K562 (cell line): ENCODE measurements at regions not wholly inside any gene's neighbourhood (a gene's known extent, or its start where the extent isn't known, plus 50 kb on each side); places are given as distances from the start of the nearest gene placed in this dataset.

Experiments used
- ARHGAP35 ChIP-seq: fragments of 450-650 bp; IDR thresholded peaks from 2 replicates; pipeline ENCODE4 v1.6.1; 2018; ENCODE audit not compliant: partially characterized antibody
- CREM ChIP-seq: IDR thresholded peaks from 2 replicates; pipeline ENCODE4 v1.6.1; 2014; ENCODE audit warnings: antibody characterized with exemption, low read depth
- EGR1 ChIP-seq: fragments of 450-650 bp; conservative IDR thresholded peaks from 2 replicates; pipeline ENCODE4 v1.6.1; 2017; ENCODE audit warnings: mild to moderate bottlenecking
- GATAD2A ChIP-seq: fragments of 450-650 bp; IDR thresholded peaks from 2 replicates; pipeline ENCODE4 v1.6.1; 2017
- POLR2A ChIP-seq: fragments of 450-650 bp; conservative IDR thresholded peaks from 2 replicates; pipeline ENCODE4 v1.6.1; 2016
- POLR2AphosphoS5 ChIP-seq: IDR thresholded peaks from 2 replicates; pipeline ENCODE4 v1.6.1; 2011; ENCODE audit warnings: mild to moderate bottlenecking, low read depth, low read length, moderate library complexity; ENCODE audit not compliant: control insufficient read depth, insufficient read depth
- PRMT5 ChIP-seq: sonication (generic); formaldehyde crosslinking; IDR thresholded peaks from 2 replicates; pipeline ENCODE4 v1.5.0; 2020; ENCODE audit warnings: missing genetic modification reagents
- ZNF217 ChIP-seq: sonication (generic); formaldehyde crosslinking; IDR thresholded peaks from 2 replicates; pipeline ENCODE4 v1.8.0; 2022; ENCODE audit warnings: mild to moderate bottlenecking, missing genetic modification reagents
- ZNF41 ChIP-seq: fragments of 250-450 bp; sonication (Bioruptor Pico); conservative IDR thresholded peaks from 2 replicates; pipeline ENCODE4 v1.4.0; 2020; ENCODE audit warnings: mild to moderate bottlenecking
- ZNF561 ChIP-seq: fragments of 450-650 bp; formaldehyde crosslinking; conservative IDR thresholded peaks from 2 replicates; pipeline ENCODE4 v1.4.0; 2020; ENCODE audit warnings: mild to moderate bottlenecking, moderate library complexity
- TF ChIP-seq, protein P1 (sequence below): fragments of 450-650 bp; IDR thresholded peaks from 2 replicates; pipeline ENCODE4 v1.6.1; 2017; ENCODE audit warnings: mild to moderate bottlenecking, moderate library complexity
- TF ChIP-seq, protein P2 (sequence below): fragments of 250-450 bp; sonication (Bioruptor Pico); IDR thresholded peaks from 2 replicates; pipeline ENCODE4 v1.5.0; 2020; ENCODE audit warnings: mild to moderate bottlenecking, borderline replicate concordance
- TF ChIP-seq, protein P3 (sequence below): sonication (generic); formaldehyde crosslinking; IDR thresholded peaks from 2 replicates; pipeline ENCODE4 v1.8.1; 2022; ENCODE audit warnings: missing genetic modification reagents
- TF ChIP-seq, protein P4 (sequence below), 3 experiments: IDR thresholded peaks in 2 of 3; conservative IDR thresholded peaks in 1 of 3; 2 replicates each; pipeline ENCODE4 v1.5.1; 2011 to 2012; ENCODE audit warnings: low read length in 3 of 3, mild to moderate bottlenecking in 3 of 3, control low read depth in 2 of 3, improper control_type of control experiment in 1 of 3, inconsistent platforms in 1 of 3, low read depth in 1 of 3, mixed read lengths in 1 of 3, moderate library complexity in 1 of 3; ENCODE audit not compliant: insufficient read depth in 2 of 3

DNA sequence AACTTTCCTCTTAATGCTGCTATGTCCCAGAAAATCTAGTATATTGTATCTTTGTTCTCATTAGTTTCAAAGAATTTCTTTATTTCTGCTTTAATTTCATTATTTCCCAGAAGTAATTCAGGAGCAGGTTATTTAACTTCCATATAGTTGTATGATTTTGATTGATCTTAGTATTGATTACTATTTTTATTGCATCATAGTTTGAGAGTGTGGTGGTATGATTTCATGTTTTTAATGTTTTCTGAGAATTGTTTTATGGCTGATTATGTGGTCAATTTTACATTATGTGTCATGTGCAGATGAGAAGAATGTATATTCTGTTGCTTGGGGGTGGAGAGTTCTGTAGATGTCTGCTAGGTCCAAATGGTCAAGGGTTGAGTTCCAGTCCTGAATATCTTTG is 425.6 kb upstream of the RORB start:
- no peak for TF ChIP-seq EGR1
- no peak for TF ChIP-seq ZNF561 (CRISPR knock-in tag)
- TF ChIP-seq POLR2A = no peak
- TF ChIP-seq POLR2AphosphoS5 = no peak
- TF ChIP-seq, protein P1, sequence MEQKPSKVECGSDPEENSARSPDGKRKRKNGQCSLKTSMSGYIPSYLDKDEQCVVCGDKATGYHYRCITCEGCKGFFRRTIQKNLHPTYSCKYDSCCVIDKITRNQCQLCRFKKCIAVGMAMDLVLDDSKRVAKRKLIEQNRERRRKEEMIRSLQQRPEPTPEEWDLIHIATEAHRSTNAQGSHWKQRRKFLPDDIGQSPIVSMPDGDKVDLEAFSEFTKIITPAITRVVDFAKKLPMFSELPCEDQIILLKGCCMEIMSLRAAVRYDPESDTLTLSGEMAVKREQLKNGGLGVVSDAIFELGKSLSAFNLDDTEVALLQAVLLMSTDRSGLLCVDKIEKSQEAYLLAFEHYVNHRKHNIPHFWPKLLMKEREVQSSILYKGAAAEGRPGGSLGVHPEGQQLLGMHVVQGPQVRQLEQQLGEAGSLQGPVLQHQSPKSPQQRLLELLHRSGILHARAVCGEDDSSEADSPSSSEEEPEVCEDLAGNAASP = no peak
- TF ChIP-seq, protein P2, sequence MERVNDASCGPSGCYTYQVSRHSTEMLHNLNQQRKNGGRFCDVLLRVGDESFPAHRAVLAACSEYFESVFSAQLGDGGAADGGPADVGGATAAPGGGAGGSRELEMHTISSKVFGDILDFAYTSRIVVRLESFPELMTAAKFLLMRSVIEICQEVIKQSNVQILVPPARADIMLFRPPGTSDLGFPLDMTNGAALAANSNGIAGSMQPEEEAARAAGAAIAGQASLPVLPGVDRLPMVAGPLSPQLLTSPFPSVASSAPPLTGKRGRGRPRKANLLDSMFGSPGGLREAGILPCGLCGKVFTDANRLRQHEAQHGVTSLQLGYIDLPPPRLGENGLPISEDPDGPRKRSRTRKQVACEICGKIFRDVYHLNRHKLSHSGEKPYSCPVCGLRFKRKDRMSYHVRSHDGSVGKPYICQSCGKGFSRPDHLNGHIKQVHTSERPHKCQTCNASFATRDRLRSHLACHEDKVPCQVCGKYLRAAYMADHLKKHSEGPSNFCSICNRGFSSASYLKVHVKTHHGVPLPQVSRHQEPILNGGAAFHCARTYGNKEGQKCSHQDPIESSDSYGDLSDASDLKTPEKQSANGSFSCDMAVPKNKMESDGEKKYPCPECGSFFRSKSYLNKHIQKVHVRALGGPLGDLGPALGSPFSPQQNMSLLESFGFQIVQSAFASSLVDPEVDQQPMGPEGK = no peak
- TF ChIP-seq CREM = no peak
- TF ChIP-seq, protein P3, sequence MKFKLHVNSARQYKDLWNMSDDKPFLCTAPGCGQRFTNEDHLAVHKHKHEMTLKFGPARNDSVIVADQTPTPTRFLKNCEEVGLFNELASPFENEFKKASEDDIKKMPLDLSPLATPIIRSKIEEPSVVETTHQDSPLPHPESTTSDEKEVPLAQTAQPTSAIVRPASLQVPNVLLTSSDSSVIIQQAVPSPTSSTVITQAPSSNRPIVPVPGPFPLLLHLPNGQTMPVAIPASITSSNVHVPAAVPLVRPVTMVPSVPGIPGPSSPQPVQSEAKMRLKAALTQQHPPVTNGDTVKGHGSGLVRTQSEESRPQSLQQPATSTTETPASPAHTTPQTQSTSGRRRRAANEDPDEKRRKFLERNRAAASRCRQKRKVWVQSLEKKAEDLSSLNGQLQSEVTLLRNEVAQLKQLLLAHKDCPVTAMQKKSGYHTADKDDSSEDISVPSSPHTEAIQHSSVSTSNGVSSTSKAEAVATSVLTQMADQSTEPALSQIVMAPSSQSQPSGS = no peak
- TF ChIP-seq ZNF41 (CRISPR knock-in tag) = no peak
- TF ChIP-seq PRMT5 = no peak
- no peak for TF ChIP-seq ZNF217 (CRISPR knock-in tag)
- TF ChIP-seq, protein P4, sequence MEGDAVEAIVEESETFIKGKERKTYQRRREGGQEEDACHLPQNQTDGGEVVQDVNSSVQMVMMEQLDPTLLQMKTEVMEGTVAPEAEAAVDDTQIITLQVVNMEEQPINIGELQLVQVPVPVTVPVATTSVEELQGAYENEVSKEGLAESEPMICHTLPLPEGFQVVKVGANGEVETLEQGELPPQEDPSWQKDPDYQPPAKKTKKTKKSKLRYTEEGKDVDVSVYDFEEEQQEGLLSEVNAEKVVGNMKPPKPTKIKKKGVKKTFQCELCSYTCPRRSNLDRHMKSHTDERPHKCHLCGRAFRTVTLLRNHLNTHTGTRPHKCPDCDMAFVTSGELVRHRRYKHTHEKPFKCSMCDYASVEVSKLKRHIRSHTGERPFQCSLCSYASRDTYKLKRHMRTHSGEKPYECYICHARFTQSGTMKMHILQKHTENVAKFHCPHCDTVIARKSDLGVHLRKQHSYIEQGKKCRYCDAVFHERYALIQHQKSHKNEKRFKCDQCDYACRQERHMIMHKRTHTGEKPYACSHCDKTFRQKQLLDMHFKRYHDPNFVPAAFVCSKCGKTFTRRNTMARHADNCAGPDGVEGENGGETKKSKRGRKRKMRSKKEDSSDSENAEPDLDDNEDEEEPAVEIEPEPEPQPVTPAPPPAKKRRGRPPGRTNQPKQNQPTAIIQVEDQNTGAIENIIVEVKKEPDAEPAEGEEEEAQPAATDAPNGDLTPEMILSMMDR (IDR thresholded peaks at IDR 0.05 in 2 of 3, conservative IDR thresholded peaks at IDR 0.05 in 1 of 3; ENCODE audit: insufficient read depth in 2 of 3, low read depth in 1 of 3, low read length in 3 of 3) = no peak
- TF ChIP-seq GATAD2A = no peak
- TF ChIP-seq ARHGAP35 = no peak
